Stimulated activated CD4-positive, alpha-beta T cell treated with anti-CD3 and anti-CD28 coated beads, Interleukin-4, amount 100 ng/mL, for 1 hour (primary cell): ENCODE measurements at regions not wholly inside any gene's neighbourhood (a gene's known extent, or its start where the extent isn't known, plus 50 kb on each side); places are given as distances from the start of the nearest gene placed in this dataset.
A peak's percentile ranks its signal among the peaks of the same experiment; 100 is the strongest.
"Not testable (repeated sequence)": the region's sequence is repeated elsewhere in the genome, so short reads cannot be mapped to it uniquely, and the experiment has no call there.

ENCODE experiments used
- DNase-seq: peaks from one replicate; pipeline ENCODE4 v3.0.0-alpha.2; 2020

GRCh38 chr2:207372483-207372882, 157.3 kb upstream of the CREB1 start:
- no peak for DNase-seq

GRCh38 chr2:207375207-207375875, 154.4 kb upstream of the CREB1 start:
- no peak for DNase-seq

GRCh38 chr2:207378620-207379019, 151.1 kb upstream of the CREB1 start:
- DNase-seq: not testable (repeated sequence)

GRCh38 chr2:207385076-207385475, 144.7 kb upstream of the CREB1 start:
- no peak for DNase-seq

GRCh38 chr2:207385903-207386302, 143.9 kb upstream of the CREB1 start:
- DNase-seq: no peak

- no peak for DNase-seq
Measured at GRCh38 chr2:207387001-207387571, 142.7 kb upstream of the CREB1 start.

GRCh38 chr2:207390302-207391095, 139.3 kb upstream of the CREB1 start:
- DNase-seq: no peak

GRCh38 chr2:207394203-207394781, 135.5 kb upstream of the CREB1 start:
- DNase-seq: no peak

GRCh38 chr2:207394812-207395534, 134.8 kb upstream of the CREB1 start:
- DNase-seq: peak; percentile 23

GRCh38 chr2:207395535-207396251, 134.1 kb upstream of the CREB1 start:
- no peak for DNase-seq

- DNase-seq: no peak
Measured at GRCh38 chr2:207397917-207398655, 131.7 kb upstream of the CREB1 start.

- no peak for DNase-seq
Measured at GRCh38 chr2:207399301-207399700, 130.5 kb upstream of the CREB1 start.

- DNase-seq: no peak
Measured at GRCh38 chr2:207401338-207401737, 128.4 kb upstream of the CREB1 start.

GRCh38 chr2:207403141-207403540, 126.6 kb upstream of the CREB1 start:
- DNase-seq: no peak

GRCh38 chr2:207403950-207404349, 125.8 kb upstream of the CREB1 start:
- no peak for DNase-seq

GRCh38 chr2:207405150-207405549, 124.6 kb upstream of the CREB1 start:
- no peak for DNase-seq

- DNase-seq: no peak
Measured at GRCh38 chr2:207408086-207408794, 121.5 kb upstream of the CREB1 start.

GRCh38 chr2:207409517-207409916, 120.2 kb upstream of the CREB1 start:
- no peak for DNase-seq

GRCh38 chr2:207412787-207413310, 116.9 kb upstream of the CREB1 start:
- DNase-seq: no peak

- DNase-seq: no peak
Measured at GRCh38 chr2:207413376-207413907, 116.3 kb upstream of the CREB1 start.
